HG03025 (cell line): ENCODE measurements at regions not wholly inside any gene's neighbourhood (a gene's known extent, or its start where the extent isn't known, plus 50 kb on each side); places are given as distances from the start of the nearest gene placed in this dataset.
"Not testable (repeated sequence)": the region's sequence is repeated elsewhere in the genome, so short reads cannot be mapped to it uniquely, and the experiment has no call there.

Source experiments
- ATAC-seq: cut with Tn5 transposase; IDR thresholded peaks from one replicate; pipeline ENCODE4 v1.9.1; 2021; ENCODE audit warnings: mild to moderate bottlenecking, moderate library complexity; ENCODE audit not compliant: unreplicated experiment, low FRiP score

- no peak for ATAC-seq
Observed at GRCh38 chr7:138249975-138250374, 173.7 kb downstream of the AKR1D1 start.

- ATAC-seq: not testable (repeated sequence)
Observed at GRCh38 chr7:138252666-138253065, 176.4 kb downstream of the AKR1D1 start.

DNA sequence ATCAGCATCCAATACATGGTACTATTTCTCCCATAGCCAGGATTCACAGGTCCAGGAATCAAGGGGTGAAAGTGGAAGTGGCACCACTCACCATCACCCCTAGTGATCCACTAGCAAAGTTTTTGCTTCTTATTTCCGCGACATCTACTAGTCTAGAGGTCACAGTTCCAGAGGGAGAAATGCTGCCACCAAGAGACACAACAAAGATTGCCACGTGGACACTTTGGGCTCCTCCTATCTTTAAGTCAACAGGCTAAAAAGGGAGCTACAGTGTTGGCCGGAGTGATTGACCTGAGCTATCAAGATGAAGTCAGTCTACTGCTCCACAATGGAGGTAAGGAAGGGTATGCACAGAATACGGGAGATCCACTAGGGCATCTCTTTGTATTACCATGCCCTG, 178.2 kb downstream of the AKR1D1 start:
- no peak for ATAC-seq

GRCh38 chr7:138257459-138258196, 181.4 kb downstream of the AKR1D1 start:
- no peak for ATAC-seq

DNA sequence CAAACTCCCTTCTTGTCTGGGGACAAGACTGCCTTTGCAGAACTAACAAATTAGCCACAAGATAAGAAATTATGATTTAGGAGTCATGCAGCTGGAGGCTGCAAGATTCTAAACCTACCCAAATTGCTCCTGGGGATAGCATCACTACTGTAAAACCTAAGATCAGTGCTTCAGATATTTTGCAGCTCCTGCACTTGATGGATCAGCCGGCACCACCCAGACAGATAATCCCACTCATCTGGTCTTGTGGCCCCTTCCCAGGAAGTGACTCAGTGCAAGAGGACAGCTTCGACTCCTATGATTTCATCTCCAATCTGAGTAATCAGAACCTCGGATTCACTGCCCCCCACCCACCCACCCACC, 181.9 kb downstream of the AKR1D1 start:
- ATAC-seq: no peak

- no peak for ATAC-seq
Observed at GRCh38 chr7:138259675-138260074, 183.4 kb downstream of the AKR1D1 start.

- no peak for ATAC-seq
Observed at GRCh38 chr7:138267934-138268333, 191.7 kb downstream of the AKR1D1 start.

DNA sequence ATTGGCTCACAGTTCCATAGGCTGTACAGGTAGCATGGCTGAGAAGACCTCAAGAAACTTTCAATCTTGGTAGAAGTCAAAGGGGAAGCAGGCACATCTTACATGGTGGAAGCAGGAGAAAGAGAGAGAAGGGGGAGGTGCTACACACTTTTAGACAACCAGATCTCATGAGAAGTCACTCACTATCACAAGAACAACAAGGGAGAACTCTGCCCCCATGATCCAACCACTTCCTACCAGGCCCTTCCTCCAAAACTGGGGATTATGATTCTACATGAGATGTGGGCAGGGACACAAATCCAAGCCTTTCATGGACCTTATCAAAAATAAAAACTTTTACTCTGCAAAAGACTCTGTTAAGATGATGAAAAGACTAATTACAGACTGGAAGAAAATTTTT, 183.2 kb upstream of the TRIM24 start:
- ATAC-seq: no peak

DNA sequence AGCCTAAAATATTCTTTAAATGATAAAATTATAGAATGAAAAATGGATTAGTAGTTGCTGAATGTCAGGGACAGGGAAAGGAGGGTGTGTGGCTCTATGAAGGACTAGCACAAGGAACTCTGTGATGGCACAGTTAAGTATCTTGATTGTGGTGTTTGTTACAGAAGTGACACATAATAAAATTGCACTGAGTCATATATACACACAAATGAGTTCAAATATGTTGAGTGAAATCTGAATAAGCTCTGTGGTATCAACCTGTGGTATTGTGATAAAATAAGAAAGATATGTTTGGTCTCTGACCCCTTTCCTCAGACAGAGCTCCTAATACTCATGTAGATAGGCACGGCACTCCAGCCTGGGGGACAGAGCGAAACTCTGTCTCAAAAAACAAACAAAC, 181.5 kb upstream of the TRIM24 start:
- ATAC-seq: no peak

DNA sequence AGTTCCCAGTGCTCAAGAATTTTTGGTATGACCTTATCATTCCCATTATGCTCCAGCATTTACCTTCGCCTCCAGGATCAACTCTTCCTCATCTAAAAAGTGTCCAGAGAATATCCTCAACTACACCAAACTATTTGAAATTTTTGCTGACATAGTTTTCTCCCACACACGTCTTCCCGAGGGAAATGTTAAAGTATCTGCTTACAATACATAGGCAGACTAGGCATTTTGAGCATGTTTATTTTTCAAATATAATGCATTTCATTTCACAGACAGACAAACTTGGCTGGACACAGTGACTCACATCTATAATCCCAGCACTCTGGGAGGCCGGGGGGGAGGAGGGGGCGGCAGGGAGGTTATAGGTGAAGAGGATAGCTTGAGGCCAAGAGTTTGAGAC, 177.1 kb upstream of the TRIM24 start:
- no peak for ATAC-seq

GRCh38 chr7:138285129-138285528, 174.9 kb upstream of the TRIM24 start:
- no peak for ATAC-seq

DNA sequence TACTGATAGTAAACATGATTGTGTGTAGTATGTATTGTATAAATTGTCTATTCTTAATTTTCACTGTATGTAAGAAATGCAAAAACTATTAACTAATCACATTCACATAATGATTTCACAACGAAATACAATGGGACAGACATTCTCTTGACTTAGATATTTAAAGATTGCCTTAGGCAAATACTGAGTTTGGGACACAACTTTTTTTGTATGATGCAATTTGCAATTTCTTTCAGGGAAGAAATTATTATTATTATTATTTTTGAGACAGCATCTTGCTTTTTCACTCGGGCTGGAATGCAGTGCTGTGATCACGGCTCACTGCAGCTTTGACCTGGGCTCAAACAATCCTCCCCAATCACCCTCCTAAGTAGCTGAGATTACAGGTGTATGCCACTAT, 173.2 kb upstream of the TRIM24 start:
- ATAC-seq: no peak

DNA sequence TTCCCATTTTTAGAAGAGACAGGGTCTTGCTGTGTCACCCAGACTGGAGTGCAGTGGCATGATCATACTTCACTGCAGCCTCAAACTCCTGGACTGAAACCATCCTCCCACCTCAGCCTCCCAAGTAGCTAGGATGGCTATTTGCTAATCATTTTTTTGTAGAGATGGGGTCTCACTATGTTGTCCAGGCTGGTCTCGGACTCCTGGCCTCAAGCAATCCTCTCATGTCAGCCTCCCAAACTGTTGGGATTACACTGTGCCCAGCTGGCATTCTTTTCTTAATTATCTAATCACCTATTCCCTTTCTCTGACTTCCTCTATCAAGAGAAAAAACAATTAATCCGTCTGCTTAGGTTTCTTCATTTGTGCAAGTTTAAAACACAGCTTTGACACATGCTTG, 172.5 kb upstream of the TRIM24 start:
- no peak for ATAC-seq

- ATAC-seq: no peak
Observed at GRCh38 chr7:138289082-138289481, 171.0 kb upstream of the TRIM24 start.

- no peak for ATAC-seq
Observed at GRCh38 chr7:138289864-138290263, 170.2 kb upstream of the TRIM24 start.

GRCh38 chr7:138292951-138293350, 167.1 kb upstream of the TRIM24 start:
- ATAC-seq: no peak

DNA sequence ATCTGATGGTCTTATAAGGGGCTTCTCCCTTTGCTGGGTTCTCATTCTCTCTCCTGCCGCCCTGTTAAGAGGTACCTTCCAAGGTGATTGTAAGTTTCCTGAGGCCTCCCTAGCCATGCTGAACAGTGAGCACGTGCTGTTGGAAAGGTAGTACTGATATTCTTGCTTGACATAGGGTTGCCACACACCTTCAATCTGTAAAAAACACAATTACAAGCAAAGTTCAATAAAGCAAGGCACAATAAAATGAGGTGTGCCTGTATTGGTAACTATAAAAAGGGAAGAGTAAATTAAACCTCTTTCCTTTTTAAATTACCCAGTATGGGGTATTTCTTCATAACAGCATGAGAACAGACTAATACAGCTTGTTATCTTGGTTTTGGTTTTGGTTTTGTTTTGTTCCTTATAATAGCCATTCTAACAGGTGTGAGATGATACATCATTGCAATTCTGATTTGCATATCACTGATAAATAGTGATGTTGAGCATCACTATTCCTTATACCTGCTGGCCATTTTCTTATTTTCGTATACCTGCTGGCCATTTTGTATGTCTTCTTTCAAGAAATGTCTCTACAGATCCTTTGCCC, 164.9 kb upstream of the TRIM24 start:
- ATAC-seq: no peak

- ATAC-seq: no peak
Observed at GRCh38 chr7:138297526-138297925, 162.5 kb upstream of the TRIM24 start.

DNA sequence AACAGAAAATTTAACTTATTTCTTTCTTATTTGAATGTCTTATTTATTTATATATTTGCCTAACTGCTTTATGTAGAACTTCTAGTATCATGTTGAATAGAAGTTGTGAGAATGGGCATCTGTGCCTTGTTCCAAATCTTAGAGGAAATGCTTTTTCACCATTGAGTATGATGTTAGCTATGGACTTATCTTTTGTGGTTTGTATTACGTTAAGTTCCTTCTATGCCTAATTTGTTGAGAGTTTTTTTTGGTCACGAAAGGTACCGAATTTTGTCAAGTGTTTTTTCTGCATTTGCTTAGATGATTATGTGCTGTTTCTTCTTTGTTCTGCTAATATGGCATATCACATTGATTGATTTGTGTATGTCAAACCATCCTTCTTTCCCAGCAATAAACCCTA, 161.0 kb upstream of the TRIM24 start:
- ATAC-seq: no peak

DNA sequence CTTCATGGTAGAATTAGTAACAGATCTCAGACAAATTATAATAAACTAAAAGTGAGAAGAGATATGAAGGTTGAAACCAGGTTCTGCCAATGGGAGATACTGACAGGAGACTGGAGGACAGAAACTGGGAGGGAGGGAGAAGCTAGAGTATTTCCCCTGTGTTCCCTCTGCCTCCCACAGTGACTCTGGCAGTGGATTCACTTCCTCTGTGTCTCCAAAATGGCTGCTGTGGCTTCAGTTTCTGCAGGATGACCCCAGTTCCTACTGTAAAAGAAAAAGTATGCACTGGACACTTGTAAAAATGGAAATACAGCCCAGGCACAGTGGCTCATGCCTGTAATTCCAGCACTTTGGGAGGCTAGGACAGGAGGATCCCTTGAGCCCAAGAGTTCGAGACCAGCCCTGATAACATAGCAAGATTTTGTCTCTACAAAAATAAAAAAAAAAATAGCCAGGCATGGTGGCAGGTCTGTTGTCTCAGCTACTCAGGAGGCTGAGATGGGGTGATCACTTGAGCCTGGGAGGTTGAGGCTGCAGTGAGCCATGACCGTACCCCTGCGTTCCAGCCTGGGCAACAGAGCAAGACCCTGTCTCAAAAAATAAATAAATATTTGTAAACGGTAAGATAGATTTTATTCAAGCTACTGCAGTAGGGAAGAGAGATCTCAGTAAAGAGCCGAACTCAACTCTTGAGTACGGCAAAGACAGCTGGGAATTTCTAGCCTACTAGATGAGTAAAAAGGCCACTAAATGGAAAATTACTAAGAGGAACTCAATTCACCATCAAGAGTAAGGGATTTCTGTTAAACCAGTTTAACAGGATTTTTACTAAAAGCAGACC, 156.6 kb upstream of the TRIM24 start:
- ATAC-seq: no peak

GRCh38 chr7:138304071-138304320, 156.1 kb upstream of the TRIM24 start:
- ATAC-seq: no peak

DNA sequence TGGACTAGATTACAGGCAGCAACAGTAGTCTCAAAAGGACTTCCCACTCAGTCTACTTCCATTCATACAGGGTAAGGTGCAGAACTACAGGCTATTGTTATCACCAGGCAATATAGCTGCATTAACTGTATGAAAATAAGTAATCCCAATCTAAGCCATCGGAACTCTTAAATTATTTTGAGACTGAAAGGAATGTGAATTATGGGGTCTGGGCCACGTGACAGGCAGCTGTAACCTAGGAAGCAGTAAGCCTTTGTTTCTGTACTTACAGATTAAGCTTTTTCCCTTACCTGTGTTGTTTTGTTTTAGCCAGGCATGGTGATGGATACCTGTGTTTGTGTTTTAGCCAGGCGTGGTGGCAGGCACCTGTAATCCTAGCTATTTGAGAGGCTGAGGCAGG, 152.4 kb upstream of the TRIM24 start:
- ATAC-seq: no peak
